CD14-positive monocyte (primary cell): ENCODE measurements at regions not wholly inside any gene's neighbourhood (a gene's known extent, or its start where the extent isn't known, plus 50 kb on each side); places are given as distances from the start of the nearest gene placed in this dataset.

Experiments used
- DNase-seq, 3 donors: peaks; one replicate each; pipeline ENCODE4 v3.0.0-alpha.2; 2011 to 2022
- H2AFZ ChIP-seq: 2 replicates; pipeline ENCODE4 v1.6.0; 2012; ENCODE audit warnings: mild to moderate bottlenecking, low read depth, low read length, inconsistent platforms; ENCODE audit not compliant: insufficient read depth, poor library complexity, severe bottlenecking
- H3K27ac ChIP-seq, 2 donors: 1 replicate in 1 of 2; 2 replicates in 1 of 2; pipeline ENCODE4 v1.5.1; 2012 to 2013; ENCODE audit warnings: low read length in 2 of 2, control low read depth in 1 of 2, inconsistent platforms in 1 of 2, low read depth in 1 of 2, mild to moderate bottlenecking in 1 of 2
- H3K27me3 ChIP-seq, 2 donors: one replicate each; pipeline versions ENCODE4 v1.6.0 to v1.6.1; 2011 to 2013; ENCODE audit warnings: low read length in 2 of 2; ENCODE audit not compliant: control insufficient read depth in 2 of 2, insufficient read depth in 2 of 2
- H3K36me3 ChIP-seq, 2 donors: replicated peaks in 1 of 2; 1 replicate in 1 of 2; 2 replicates in 1 of 2; pipeline versions ENCODE4 v1.5.1 to v1.6.1; 2012 to 2013; ENCODE audit warnings: low read length in 2 of 2, control low read depth in 1 of 2, inconsistent platforms in 1 of 2, mild to moderate bottlenecking in 1 of 2; ENCODE audit not compliant: insufficient read depth in 2 of 2, control insufficient read depth in 1 of 2
- H3K4me1 ChIP-seq, 2 donors: 1 replicate in 1 of 2; 2 replicates in 1 of 2; pipeline versions ENCODE4 v1.5.1 to v1.6.1; 2012 to 2013; ENCODE audit warnings: low read length in 2 of 2, control low read depth in 1 of 2, inconsistent platforms in 1 of 2, mild to moderate bottlenecking in 1 of 2, moderate library complexity in 1 of 2; ENCODE audit not compliant: insufficient read depth in 2 of 2, control insufficient read depth in 1 of 2
- H3K4me2 ChIP-seq: replicated peaks from 2 replicates; pipeline ENCODE3; 2012; ENCODE audit warnings: low read length, moderate library complexity, mild to moderate bottlenecking; ENCODE audit not compliant: poor library complexity, severe bottlenecking; ENCODE audit errors: extremely low read depth
- H3K4me3 ChIP-seq, 3 experiments: fragments of 200-600 bp in 1 of 3; sonication (generic) in 1 of 3; replicated peaks in 1 of 3; 1 replicate in 2 of 3; 2 replicates in 1 of 3; pipeline ENCODE4 v1.5.1; 2011 to 2013; ENCODE audit warnings: low read length in 3 of 3, mild to moderate bottlenecking in 3 of 3, control low read depth in 2 of 3, low read depth in 2 of 3, inconsistent platforms in 1 of 3, moderate library complexity in 1 of 3
- H3K79me2 ChIP-seq: 2 replicates; pipeline ENCODE4 v1.6.0; 2012; ENCODE audit warnings: mild to moderate bottlenecking, control low read depth, inconsistent platforms, low read length, moderate library complexity; ENCODE audit not compliant: insufficient read depth
- H3K9ac ChIP-seq: 2 replicates; pipeline ENCODE4 v1.6.0; 2017; ENCODE audit warnings: low read length, mild to moderate bottlenecking; ENCODE audit not compliant: insufficient read depth, poor library complexity, severe bottlenecking
- H3K9me3 ChIP-seq, 2 donors: replicated peaks in 1 of 2; 1 replicate in 1 of 2; 2 replicates in 1 of 2; pipeline versions ENCODE4 v1.5.1 to v1.6.1; 2012 to 2013; ENCODE audit warnings: low read length in 2 of 2, control low read depth in 1 of 2; ENCODE audit not compliant: control insufficient read depth in 1 of 2, insufficient read depth in 1 of 2
- H4K20me1 ChIP-seq: 2 replicates; pipeline ENCODE4 v1.6.0; 2012; ENCODE audit warnings: mild to moderate bottlenecking, low read length, control low read depth, moderate library complexity; ENCODE audit not compliant: insufficient read depth
- H3K27ac Mint-ChIP-seq, 7 donors: one replicate each; pipeline ENCODE4 v1.8.0; 2020; ENCODE audit warnings: mild to moderate bottlenecking in 7 of 7, mixed read lengths in 7 of 7, moderate library complexity in 6 of 7, inconsistent platforms in 2 of 7
- H3K27me3 Mint-ChIP-seq, 3 donors: one replicate each; pipeline ENCODE4 v1.8.0; 2021 to 2022; ENCODE audit warnings: low read depth in 3 of 3, mild to moderate bottlenecking in 3 of 3, mixed read lengths in 3 of 3, moderate library complexity in 3 of 3, inconsistent platforms in 1 of 3
- H3K36me3 Mint-ChIP-seq, 2 donors: one replicate each; pipeline ENCODE4 v1.8.0; 2020; ENCODE audit warnings: mixed read lengths in 2 of 2, inconsistent platforms in 1 of 2, mild to moderate bottlenecking in 1 of 2
- H3K4me1 Mint-ChIP-seq: one replicate; pipeline ENCODE4 v1.8.0; 2020; ENCODE audit warnings: mild to moderate bottlenecking, mixed read lengths
- H3K4me3 Mint-ChIP-seq, 2 donors: one replicate each; pipeline ENCODE4 v1.8.0; 2020; ENCODE audit warnings: mild to moderate bottlenecking in 2 of 2, mixed read lengths in 2 of 2, moderate library complexity in 1 of 2
- H3K9me3 Mint-ChIP-seq, 7 donors: one replicate each; pipeline ENCODE4 v1.8.0; 2020 to 2022; ENCODE audit warnings: mixed read lengths in 7 of 7, mild to moderate bottlenecking in 6 of 7, moderate library complexity in 6 of 7, inconsistent platforms in 2 of 7
- CTCF ChIP-seq: fragments of 200-600 bp; IDR thresholded peaks from one replicate; pipeline ENCODE4 v1.8.0; 2022; ENCODE audit warnings: antibody characterized with exemption, mild to moderate bottlenecking
- WGBS: methylation state at CpG from one replicate; pipeline ENCODE4 v1.1.5; 2013; ENCODE audit warnings: missing lambda C conversion rate; ENCODE audit not compliant: insufficient coverage; 5-methylcytosine and 5-hydroxymethylcytosine counted together
- intact Hi-C, 2 donors: fragments of 100-400 bp; cut with micrococcal nuclease; formaldehyde crosslinking; loops; one replicate each; pipeline versions ENCODE4 v1.15.0 to v1.15.1; 2023

- Histone ChIP-seq H3K9ac (no peak overlapping the region), H3K4me3 (no peak overlapping the region), H3K4me1 (no peaks in the 10 kb centered on the region), H3K4me2 (no peak overlapping the region), H3K79me2 (no peaks in the 10 kb centered on the region), H3K36me3 (no peaks in the 10 kb centered on the region), H3K9me3 (no peaks in the 10 kb centered on the region), H3K27me3 (no peaks in the 10 kb centered on the region), H3K27ac (no peak overlapping the region), H2AFZ (no peak overlapping the region), H4K20me1 (no peaks in the 10 kb centered on the region)
- DNase-seq, result no peak
- Mint-ChIP-seq H3K4me3 (no peak overlapping the region), H3K4me1 (no peaks in the 10 kb centered on the region), H3K27ac (no peak overlapping the region), H3K27me3 (no peaks in the 10 kb centered on the region), H3K36me3 (no peaks in the 10 kb centered on the region), H3K9me3 (peaks cover 0 to 5% (median 2%) of the 10 kb centered on the region in 7 donors)
- intact Hi-C loops, result no loop called here
- TF ChIP-seq CTCF, result no peak
- no CpG with 5 or more reads among the region's 1 CpG for WGBS
Observed at GRCh38 chr1:219373616-219373935, 199.9 kb downstream of the LYPLAL1 start.

- Mint-ChIP-seq H3K9me3 (peaks cover 0 to 5% (median 4%) of the 10 kb centered on the region in 7 donors), H3K27ac (no peak overlapping the region), H3K4me1 (no peaks in the 10 kb centered on the region), H3K4me3 (no peak overlapping the region), H3K27me3 (no peaks in the 10 kb centered on the region), H3K36me3 (no peaks in the 10 kb centered on the region)
- H3K4me2 ChIP-seq, result no peak overlapping the region
- no peaks in the 10 kb centered on the region for H3K4me1 ChIP-seq
- no peaks in the 10 kb centered on the region for H4K20me1 ChIP-seq
- TF ChIP-seq CTCF, result no peak
- DNase-seq, result no peak
- H3K79me2 ChIP-seq, result no peaks in the 10 kb centered on the region
- H3K4me3 ChIP-seq, result no peak overlapping the region
- H3K9me3 ChIP-seq, result no peaks in the 10 kb centered on the region
- H2AFZ ChIP-seq, result no peak overlapping the region
- H3K27me3 ChIP-seq, result no peaks in the 10 kb centered on the region
- H3K27ac ChIP-seq, result no peak overlapping the region
- H3K9ac ChIP-seq, result no peak overlapping the region
- no peaks in the 10 kb centered on the region for H3K36me3 ChIP-seq
- WGBS, result 93% methylated on average over 3 of the region's 6 CpGs
- intact Hi-C loops, result no loop called here
Observed at GRCh38 chr1:219372916-219373615, 199.4 kb downstream of the LYPLAL1 start.
